Astrocyte of the spinal cord (primary cell): ENCODE measurements at regions not wholly inside any gene's neighbourhood (a gene's known extent, or its start where the extent isn't known, plus 50 kb on each side); places are given as distances from the start of the nearest gene placed in this dataset.

Source experiments
- DNase-seq: peaks from one replicate; pipeline ENCODE4 v3.0.0; 2011; ENCODE audit warnings: low read depth, low spot score
- H3K4me3 ChIP-seq: 2 replicates; pipeline ENCODE4 v1.5.1; 2011; ENCODE audit warnings: low read depth, mild to moderate bottlenecking, low read length, moderate library complexity
- in situ Hi-C: cut with HindIII; loops from 2 replicates; pipeline ENCODE4 v1.10.0; 2017; ENCODE audit warnings: low sequenced_read_pairs
- TF ChIP-seq, protein P1 (sequence below): IDR thresholded peaks from 2 replicates; pipeline ENCODE4 v1.5.1; 2012; ENCODE audit warnings: low read depth, mild to moderate bottlenecking, low read length, inconsistent platforms

DNA sequence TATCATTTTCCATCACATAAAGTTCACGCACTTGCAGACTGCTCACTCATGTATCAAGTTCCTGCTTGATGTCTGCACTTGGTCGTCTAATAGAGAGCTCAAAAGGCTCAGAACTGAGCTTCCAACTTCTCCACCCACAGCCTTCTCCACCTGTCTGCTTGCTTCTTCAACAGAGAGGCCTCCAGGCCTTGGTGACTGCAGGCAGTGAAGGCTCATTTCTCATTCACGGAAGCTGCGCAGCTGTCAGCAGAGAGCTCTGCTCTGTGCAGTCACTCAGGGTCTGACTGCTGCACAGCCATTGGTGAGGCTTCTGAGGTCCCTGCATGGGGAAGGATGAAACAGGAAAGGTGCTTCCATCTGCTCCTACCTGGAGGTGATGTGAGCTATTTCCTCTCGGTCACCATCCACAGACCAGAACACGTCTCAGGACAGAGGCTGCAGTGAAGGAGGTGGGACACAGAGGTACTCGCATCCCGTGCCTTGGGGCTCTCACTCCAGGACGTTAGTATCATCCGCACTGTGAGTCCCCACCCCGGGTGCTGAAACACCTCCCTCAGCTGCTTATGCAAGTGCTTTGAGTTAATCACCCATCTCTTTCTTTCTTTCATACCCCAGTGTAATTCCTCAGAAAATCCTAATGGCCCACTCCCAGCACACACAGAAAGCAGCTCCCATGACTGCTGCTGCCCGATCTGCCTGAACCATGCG lies 126.2 kb downstream of the TMEM18 start:
- in situ Hi-C loops, result no loop called here
- H3K4me3 ChIP-seq, result no peak overlapping the region
- no peak for DNase-seq
- TF ChIP-seq, protein P1, sequence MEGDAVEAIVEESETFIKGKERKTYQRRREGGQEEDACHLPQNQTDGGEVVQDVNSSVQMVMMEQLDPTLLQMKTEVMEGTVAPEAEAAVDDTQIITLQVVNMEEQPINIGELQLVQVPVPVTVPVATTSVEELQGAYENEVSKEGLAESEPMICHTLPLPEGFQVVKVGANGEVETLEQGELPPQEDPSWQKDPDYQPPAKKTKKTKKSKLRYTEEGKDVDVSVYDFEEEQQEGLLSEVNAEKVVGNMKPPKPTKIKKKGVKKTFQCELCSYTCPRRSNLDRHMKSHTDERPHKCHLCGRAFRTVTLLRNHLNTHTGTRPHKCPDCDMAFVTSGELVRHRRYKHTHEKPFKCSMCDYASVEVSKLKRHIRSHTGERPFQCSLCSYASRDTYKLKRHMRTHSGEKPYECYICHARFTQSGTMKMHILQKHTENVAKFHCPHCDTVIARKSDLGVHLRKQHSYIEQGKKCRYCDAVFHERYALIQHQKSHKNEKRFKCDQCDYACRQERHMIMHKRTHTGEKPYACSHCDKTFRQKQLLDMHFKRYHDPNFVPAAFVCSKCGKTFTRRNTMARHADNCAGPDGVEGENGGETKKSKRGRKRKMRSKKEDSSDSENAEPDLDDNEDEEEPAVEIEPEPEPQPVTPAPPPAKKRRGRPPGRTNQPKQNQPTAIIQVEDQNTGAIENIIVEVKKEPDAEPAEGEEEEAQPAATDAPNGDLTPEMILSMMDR, result no peak

DNA sequence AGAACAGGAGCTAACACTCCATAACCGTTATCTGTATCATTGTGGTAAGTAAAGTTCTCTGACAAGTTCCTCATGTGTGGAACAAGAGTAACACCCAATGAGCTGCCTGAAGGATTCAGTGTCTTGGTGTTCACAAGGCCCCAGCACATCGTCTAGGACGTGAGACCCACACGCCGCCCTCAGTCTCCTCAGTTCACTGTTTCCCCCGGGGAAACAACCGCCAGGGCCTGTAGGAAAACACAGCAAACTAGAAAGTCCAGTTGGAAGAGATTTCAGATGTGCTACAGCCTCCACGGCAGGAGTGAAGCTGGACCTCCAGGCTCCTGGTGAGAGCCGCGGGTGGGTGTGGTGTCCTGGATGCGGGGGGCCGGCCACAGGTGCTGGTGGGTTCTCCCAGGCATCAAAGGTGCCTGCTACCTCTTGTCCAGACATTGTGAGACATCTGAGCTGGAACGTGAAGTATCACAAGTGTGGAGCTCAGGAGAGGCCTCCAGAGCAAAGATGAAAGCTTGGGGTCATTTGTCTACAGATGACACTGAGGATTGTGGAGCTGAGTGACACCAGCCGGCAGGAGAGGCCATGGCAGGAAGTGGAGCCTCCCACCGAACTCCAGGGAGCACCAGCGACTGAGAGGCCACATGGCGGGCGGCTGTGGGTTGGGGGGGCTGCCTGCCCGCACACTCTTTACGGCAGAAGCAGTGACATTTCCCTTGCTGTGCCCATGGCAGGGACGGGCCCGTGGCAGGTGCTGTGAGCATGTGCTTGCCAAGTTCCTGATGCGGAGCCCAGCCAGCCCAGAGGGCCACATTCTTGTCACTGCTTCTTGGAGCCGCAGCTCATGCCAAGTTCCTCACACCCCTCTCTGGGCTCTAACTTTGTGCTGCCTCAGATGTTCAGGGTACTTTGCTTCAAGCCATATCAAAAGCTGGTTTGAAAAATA lies 131.2 kb downstream of the TMEM18 start:
- TF ChIP-seq, protein P1, result no peak
- in situ Hi-C loops, result no loop called here
- DNase-seq, result no peak

DNA sequence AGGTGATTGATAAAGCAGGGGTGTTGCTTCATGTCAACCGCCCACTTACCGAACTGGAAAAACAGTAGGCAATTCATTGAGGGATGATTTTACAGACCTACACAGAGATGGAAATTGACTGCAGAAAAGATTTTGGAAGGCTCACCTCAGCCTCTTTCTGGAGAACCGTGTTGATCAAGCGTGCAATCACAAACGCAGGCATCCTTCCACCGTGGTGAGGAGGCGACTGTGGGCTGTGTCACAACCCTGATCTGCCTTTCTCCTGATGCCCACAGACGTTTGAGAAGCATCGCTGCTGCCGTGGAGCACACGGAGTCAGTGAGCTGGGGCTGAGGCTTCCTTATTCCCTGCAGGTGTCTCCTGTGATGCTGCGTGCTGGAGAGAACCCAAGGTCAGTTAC lies 132.0 kb downstream of the TMEM18 start:
- DNase-seq, result no peak
- in situ Hi-C loops, result no loop called here
- TF ChIP-seq, protein P1, result no peak

More for the DNA sequence above, 131.2 kb downstream of the TMEM18 start:
- no peak overlapping the region for H3K4me3 ChIP-seq

DNA sequence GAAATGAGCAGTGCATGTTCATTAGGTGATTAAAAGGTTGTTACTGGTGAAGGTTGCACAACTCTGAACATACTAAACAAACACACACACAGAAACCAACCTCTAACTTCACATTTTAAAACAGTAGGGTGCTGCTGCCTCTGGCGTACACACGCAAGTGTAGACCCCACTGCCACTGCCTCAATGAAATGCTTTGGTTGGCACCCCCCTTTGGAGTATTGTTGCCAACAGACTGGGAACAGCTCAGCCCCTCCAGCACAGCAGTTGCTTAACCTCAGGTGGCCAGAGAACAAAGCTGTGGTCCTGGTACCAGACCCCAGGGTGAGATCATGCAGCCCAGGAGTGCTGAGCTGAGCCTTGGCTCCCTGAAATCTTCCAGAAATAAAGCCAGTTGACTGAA lies 138.6 kb downstream of the TMEM18 start:
- TF ChIP-seq, protein P1, result no peak
- DNase-seq, result no peak
- in situ Hi-C loops, result no loop called here
- H3K4me3 ChIP-seq, result no peak overlapping the region

More for the DNA sequence above, 132.0 kb downstream of the TMEM18 start:
- no peak overlapping the region for H3K4me3 ChIP-seq

DNA sequence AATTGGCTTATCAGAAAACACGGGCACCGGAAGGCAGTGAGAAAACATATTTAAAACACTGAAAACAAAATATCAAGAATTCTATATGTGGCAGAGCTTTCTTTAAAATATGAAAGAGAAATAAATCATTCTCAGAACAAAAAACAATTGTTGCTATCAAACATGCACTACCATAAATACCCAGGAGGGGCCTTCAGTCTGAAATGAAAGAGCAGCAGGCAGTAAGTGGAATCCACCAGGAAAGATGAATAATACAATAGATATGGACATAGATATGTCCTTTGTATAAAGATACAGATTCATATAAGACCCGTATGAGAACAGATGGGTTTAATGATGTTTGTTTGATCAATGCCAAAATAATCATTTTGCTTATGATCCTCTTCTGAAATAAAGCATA lies 142.0 kb downstream of the TMEM18 start:
- no peak overlapping the region for H3K4me3 ChIP-seq
- TF ChIP-seq, protein P1, result no peak
- in situ Hi-C loops, result no loop called here
- DNase-seq, result no peak

DNA sequence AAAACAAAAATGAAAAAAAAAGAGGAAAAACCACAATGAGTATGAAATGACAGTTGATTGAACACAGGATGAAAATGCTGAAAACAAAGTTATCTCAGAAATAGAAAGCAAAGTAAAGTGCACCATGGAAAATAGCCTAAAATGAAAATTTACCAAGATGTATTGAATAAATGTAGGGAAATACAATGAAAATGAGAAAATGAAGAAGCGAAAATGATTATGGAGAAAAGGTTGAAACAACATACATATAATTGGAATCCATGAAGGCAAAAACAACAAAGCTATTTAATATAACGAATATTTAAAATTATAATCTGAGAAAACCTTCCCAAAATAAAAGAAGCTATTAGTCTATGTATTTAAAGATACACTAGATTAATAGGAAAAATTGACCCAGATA lies 147.4 kb downstream of the TMEM18 start:
- TF ChIP-seq, protein P1, result no peak
- in situ Hi-C loops, result no loop called here
- no peak overlapping the region for H3K4me3 ChIP-seq
- DNase-seq, result no peak
